Endothelial cell of umbilical vein (primary cell): ENCODE measurements at regions not wholly inside any gene's neighbourhood (a gene's known extent, or its start where the extent isn't known, plus 50 kb on each side); places are given as distances from the start of the nearest gene placed in this dataset.
"Not testable (repeated sequence)": the region's sequence is repeated elsewhere in the genome, so short reads cannot be mapped to it uniquely, and the experiment has no call there.

ENCODE experiments used
- BruUV-seq: library from RNA; stranded (reverse); fragments of 400-500 nt; replicated peaks from 2 replicates; lab custom pipeline; 2021; lab: Mats Ljungman, UMichigan
- CTCF ChIA-PET: fragments of 300-600, 350-600 bp; sonication (Branson Sonifier 250); formaldehyde crosslinking; loops from one replicate; lab custom pipeline; 2021; ENCODE audit warnings: antibody characterized with exemption, inconsistent platforms; lab: Charles Lee
- POLR2A ChIA-PET: fragments of 300-600, 350-600 bp; sonication (Branson Sonifier 250); formaldehyde crosslinking; loops from one replicate; lab custom pipeline; 2021; ENCODE audit warnings: antibody characterized with exemption, inconsistent platforms; lab: Charles Lee
- DNase-seq: peaks from one replicate; pipeline ENCODE4 v3.0.0-alpha.2; 2011; ENCODE audit warnings: low read depth, low spot score
- FAIRE-seq: peaks from 2 replicates; lab custom pipeline; 2011; peaks lifted over from hg19 to GRCh38; lab: Jason Lieb, UNC
- H2AFZ ChIP-seq: 2 replicates; pipeline ENCODE4 v1.6.0; 2012; ENCODE audit warnings: low read depth, low read length, control low read depth, inconsistent platforms
- H3K27ac ChIP-seq: 2 replicates; pipeline ENCODE4 v1.5.1; 2011; ENCODE audit warnings: low read depth, mild to moderate bottlenecking, control low read depth, low read length, moderate library complexity; ENCODE audit not compliant: insufficient read depth
- H3K27me3 ChIP-seq, 2 experiments: 2 replicates each; pipeline versions ENCODE4 v1.6.0 to v1.6.1; 2011; ENCODE audit warnings: low read length in 2 of 2, mixed read lengths in 1 of 2; ENCODE audit not compliant: control insufficient read depth in 2 of 2, insufficient read depth in 2 of 2
- H3K36me3 ChIP-seq, 2 experiments: 2 replicates in 1 of 2; 3 replicates in 1 of 2; pipeline ENCODE4 v1.5.1; 2011; ENCODE audit warnings: low read length in 2 of 2, mild to moderate bottlenecking in 1 of 2, moderate library complexity in 1 of 2; ENCODE audit not compliant: control insufficient read depth in 2 of 2, insufficient read depth in 2 of 2; ENCODE audit errors: extremely low read depth in 1 of 2
- H3K4me1 ChIP-seq: 3 replicates; pipeline ENCODE4 v1.5.1; 2011; ENCODE audit warnings: mild to moderate bottlenecking, low read length; ENCODE audit not compliant: control insufficient read depth, insufficient read depth; ENCODE audit errors: extremely low read depth
- H3K4me2 ChIP-seq: 2 replicates; pipeline ENCODE4 v1.6.1; 2011; ENCODE audit warnings: low read length, control low read depth, mixed read lengths; ENCODE audit not compliant: insufficient read depth
- H3K4me3 ChIP-seq, 3 experiments: fragments of 200-600 bp in 1 of 3; sonication (generic), shearing (Covaris generic) in 1 of 3; replicated peaks in 1 of 3; 2 replicates each; pipeline ENCODE4 v1.5.1; 2011 to 2016; ENCODE audit warnings: control low read depth in 3 of 3, low read length in 3 of 3, mild to moderate bottlenecking in 2 of 3, inconsistent platforms in 1 of 3, low read depth in 1 of 3, moderate library complexity in 1 of 3; ENCODE audit not compliant: insufficient read depth in 1 of 3
- H3K79me2 ChIP-seq: 2 replicates; pipeline ENCODE4 v1.6.0; 2012; ENCODE audit warnings: low read length, inconsistent platforms; ENCODE audit not compliant: control insufficient read depth, insufficient read depth
- H3K9ac ChIP-seq: replicated peaks from 2 replicates; pipeline ENCODE3; 2011; ENCODE audit warnings: low read length, control low read depth; ENCODE audit not compliant: insufficient read depth; ENCODE audit errors: extremely low read depth
- H3K9me1 ChIP-seq: replicated peaks from 3 replicates; pipeline ENCODE4 v1.6.0; 2011; ENCODE audit warnings: mild to moderate bottlenecking, low read length; ENCODE audit not compliant: control insufficient read depth, insufficient read depth; ENCODE audit errors: extremely low read depth
- H3K9me3 ChIP-seq: replicated peaks from 2 replicates; pipeline ENCODE4 v1.5.1; 2012; ENCODE audit warnings: low read length, inconsistent platforms; ENCODE audit not compliant: control insufficient read depth, insufficient read depth
- H4K20me1 ChIP-seq: replicated peaks from 2 replicates; pipeline ENCODE3; 2011; ENCODE audit warnings: mild to moderate bottlenecking, low read length; ENCODE audit not compliant: control insufficient read depth, insufficient read depth; ENCODE audit errors: extremely low read depth
- CTCF ChIP-seq, 2 donors: IDR thresholded peaks; 1 replicate in 1 of 2; 2 replicates in 1 of 2; pipeline ENCODE4 v1.5.1; 2011; ENCODE audit warnings: low read length in 2 of 2, mild to moderate bottlenecking in 2 of 2, moderate library complexity in 2 of 2, control low read depth in 1 of 2, inconsistent platforms in 1 of 2, low read depth in 1 of 2; ENCODE audit not compliant: insufficient read depth in 1 of 2; ENCODE audit errors: extremely low read depth in 1 of 2
- dilution Hi-C: fragments of 300-500 bp; cut with MboI; formaldehyde crosslinking; loops from one replicate; pipeline ENCODE4 v1.15.0; 2019; ENCODE audit warnings: low sequenced_read_pairs; ENCODE audit not compliant: extremely low pct_ligation_motif_present
- intact Hi-C: fragments of 100-400 bp; cut with micrococcal nuclease; formaldehyde crosslinking; loops from one replicate; pipeline ENCODE4 v1.10.0; 2022

- intact Hi-C loops, H3K9me1 ChIP-seq, CTCF ChIA-PET, DNase-seq, POLR2A ChIA-PET, H3K79me2 ChIP-seq, H3K36me3 ChIP-seq, H3K4me1 ChIP-seq, H3K9ac ChIP-seq, H3K27me3 ChIP-seq, H3K4me2 ChIP-seq, H4K20me1 ChIP-seq, dilution Hi-C loops, H3K9me3 ChIP-seq, H3K4me3 ChIP-seq, H3K27ac ChIP-seq, H2AFZ ChIP-seq, BruUV-seq: not testable (repeated sequence)
- peak in 1 of 2 donors; percentile 14 for TF ChIP-seq CTCF (IDR thresholded peaks at IDR 0.05; ENCODE audit: extremely low read depth in 1 of 2, insufficient read depth in 1 of 2, low read depth in 1 of 2, low read length in 2 of 2)
- peak; percentile 100 for FAIRE-seq
These were observed 104.3 kb downstream of the PROP1 start for GRCh38 chr5:177891547-177892356.

- H3K4me3 ChIP-seq, BruUV-seq, H3K9ac ChIP-seq, POLR2A ChIA-PET, H3K36me3 ChIP-seq, FAIRE-seq, H3K4me2 ChIP-seq, intact Hi-C loops, H2AFZ ChIP-seq, CTCF ChIA-PET, H4K20me1 ChIP-seq, H3K9me1 ChIP-seq, H3K9me3 ChIP-seq, dilution Hi-C loops, DNase-seq, H3K79me2 ChIP-seq, H3K27ac ChIP-seq, H3K4me1 ChIP-seq, H3K27me3 ChIP-seq: not testable (repeated sequence)
These were observed 100.6 kb upstream of the FAM153A start for GRCh38 chr5:177883295-177883694.

GRCh38 chr5:177875900-177876238, 93.2 kb upstream of the FAM153A start:
- H3K9ac ChIP-seq, H4K20me1 ChIP-seq, FAIRE-seq, H3K9me3 ChIP-seq, CTCF ChIA-PET, H2AFZ ChIP-seq, H3K9me1 ChIP-seq, H3K4me1 ChIP-seq, H3K79me2 ChIP-seq, BruUV-seq, H3K36me3 ChIP-seq, H3K27me3 ChIP-seq, dilution Hi-C loops, POLR2A ChIA-PET, H3K27ac ChIP-seq, DNase-seq, intact Hi-C loops: not testable (repeated sequence)
- Histone ChIP-seq H3K4me2 (peak overlapping the region; percentile 24), H3K4me3 (peak overlapping the region in 1 of 3 experiments; percentile 27)
